GM23248 (cell line): ENCODE measurements at regions not wholly inside any gene's neighbourhood (a gene's known extent, or its start where the extent isn't known, plus 50 kb on each side); places are given as distances from the start of the nearest gene placed in this dataset.

Source experiments
- EZH2 ChIP-seq: fragments of 200-600 bp; sonication (generic); IDR thresholded peaks from 2 replicates; pipeline ENCODE4 v1.6.1; 2018; ENCODE audit warnings: antibody characterized with exemption, mild to moderate bottlenecking; ENCODE audit not compliant: insufficient read depth, poor library complexity, severe bottlenecking
- EZH2phosphoT487 ChIP-seq: fragments of 200-600 bp; sonication (generic); IDR thresholded peaks from 2 replicates; pipeline ENCODE4 v1.6.1; 2018; ENCODE audit warnings: antibody characterized with exemption, moderate library complexity, mild to moderate bottlenecking, low read depth; ENCODE audit not compliant: insufficient read depth

DNA sequence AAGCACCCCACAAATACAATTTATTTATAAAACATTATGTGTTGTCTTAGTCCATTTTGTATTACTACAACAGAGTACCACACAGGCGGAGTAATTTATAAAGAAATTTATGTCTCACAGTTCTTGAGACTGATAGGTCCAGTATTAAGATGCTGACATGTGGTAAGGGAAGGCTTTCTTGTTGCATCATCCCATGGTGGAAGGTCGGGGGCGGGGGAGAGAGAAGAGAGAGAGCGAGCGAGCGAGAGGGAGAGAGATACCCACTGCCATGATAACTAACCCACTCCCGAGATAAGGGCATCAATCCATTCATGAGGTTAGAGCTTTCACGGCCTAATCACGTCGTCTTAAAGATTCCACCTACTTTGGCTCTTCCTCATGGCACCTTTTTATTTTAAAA is 117.8 kb downstream of the KCNJ12 start:
- TF ChIP-seq EZH2 (no peak), EZH2phosphoT487 (no peak)
